ENCODE measurements at regions not wholly inside any gene's neighbourhood (a gene's known extent, or its start where the extent isn't known, plus 50 kb on each side); places are given as distances from the start of the nearest gene placed in this dataset.

DNA sequence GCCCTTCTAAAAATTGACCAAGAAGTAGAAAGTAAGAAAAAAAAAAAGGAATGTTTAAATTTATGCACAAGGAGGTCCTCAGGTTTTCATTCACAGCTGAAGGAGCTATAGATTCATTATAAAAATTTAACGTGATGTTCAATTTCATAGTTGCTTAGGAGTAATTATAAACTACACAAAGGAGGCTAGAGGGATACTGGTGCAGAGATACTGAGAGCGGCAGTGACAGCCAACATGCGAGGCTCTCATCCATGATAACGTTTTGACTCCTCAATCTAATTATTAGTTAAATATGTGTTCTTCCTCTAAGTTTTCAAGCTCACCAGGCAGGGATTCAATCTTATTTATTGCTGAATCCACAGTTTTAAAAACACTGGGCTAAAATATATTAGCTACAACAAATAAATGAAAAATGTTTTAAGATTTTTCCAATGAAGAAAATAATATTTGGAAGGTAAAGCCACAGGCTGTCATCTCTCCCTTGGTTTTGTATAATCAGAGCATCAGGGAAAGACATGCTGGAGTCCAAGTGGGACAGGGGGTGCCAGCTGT, 49.8 kb upstream of the TRPC4 start:
- TF ChIP-seq, protein P1, sequence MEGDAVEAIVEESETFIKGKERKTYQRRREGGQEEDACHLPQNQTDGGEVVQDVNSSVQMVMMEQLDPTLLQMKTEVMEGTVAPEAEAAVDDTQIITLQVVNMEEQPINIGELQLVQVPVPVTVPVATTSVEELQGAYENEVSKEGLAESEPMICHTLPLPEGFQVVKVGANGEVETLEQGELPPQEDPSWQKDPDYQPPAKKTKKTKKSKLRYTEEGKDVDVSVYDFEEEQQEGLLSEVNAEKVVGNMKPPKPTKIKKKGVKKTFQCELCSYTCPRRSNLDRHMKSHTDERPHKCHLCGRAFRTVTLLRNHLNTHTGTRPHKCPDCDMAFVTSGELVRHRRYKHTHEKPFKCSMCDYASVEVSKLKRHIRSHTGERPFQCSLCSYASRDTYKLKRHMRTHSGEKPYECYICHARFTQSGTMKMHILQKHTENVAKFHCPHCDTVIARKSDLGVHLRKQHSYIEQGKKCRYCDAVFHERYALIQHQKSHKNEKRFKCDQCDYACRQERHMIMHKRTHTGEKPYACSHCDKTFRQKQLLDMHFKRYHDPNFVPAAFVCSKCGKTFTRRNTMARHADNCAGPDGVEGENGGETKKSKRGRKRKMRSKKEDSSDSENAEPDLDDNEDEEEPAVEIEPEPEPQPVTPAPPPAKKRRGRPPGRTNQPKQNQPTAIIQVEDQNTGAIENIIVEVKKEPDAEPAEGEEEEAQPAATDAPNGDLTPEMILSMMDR (IDR thresholded peaks at IDR 0.05), result no peak
- TF ChIP-seq POLR2A (IDR thresholded peaks at IDR 0.05), result no peak

Data from adrenal gland (tissue), 5 donors.